Activated CD8-positive, alpha-beta T cell treated with anti-CD3 and anti-CD28 coated beads, Interleukin-2, amount 10 ng/mL, durations not matched to agents 7 days and 5 days (primary cell): ENCODE measurements at regions not wholly inside any gene's neighbourhood (a gene's known extent, or its start where the extent isn't known, plus 50 kb on each side); places are given as distances from the start of the nearest gene placed in this dataset.
"Not testable (repeated sequence)": the region's sequence is repeated elsewhere in the genome, so short reads cannot be mapped to it uniquely, and the experiment has no call there.

Source experiments
- ATAC-seq: fragments of 150-1000 bp; cut with Tn5 transposase; one replicate; pipeline ENCODE4 v1.10.0; 2021; ENCODE audit warnings: moderate library complexity
- CTCF ChIA-PET: fragments of 350-600 bp; sonication (Branson Sonifier 250); formaldehyde crosslinking; loops from one replicate; lab custom pipeline; 2021; ENCODE audit warnings: antibody characterized with exemption; lab: Charles Lee
- POLR2A ChIA-PET: fragments of 350-600 bp; sonication (Branson Sonifier 250); formaldehyde crosslinking; loops from one replicate; lab custom pipeline; 2021; ENCODE audit warnings: antibody characterized with exemption; lab: Charles Lee
- DNase-seq: peaks from one replicate; pipeline ENCODE4 v3.0.0-alpha.2; 2020
- H3K27ac Mint-ChIP-seq: one replicate; pipeline ENCODE4 v1.8.0; 2021; ENCODE audit warnings: mild to moderate bottlenecking, mixed read lengths
- H3K27me3 Mint-ChIP-seq: one replicate; pipeline ENCODE4 v1.8.0; 2021; ENCODE audit warnings: low read depth, mixed read lengths
- H3K36me3 Mint-ChIP-seq: one replicate; pipeline ENCODE4 v1.8.0; 2021; ENCODE audit warnings: low read depth, mixed read lengths
- H3K4me1 Mint-ChIP-seq: one replicate; pipeline ENCODE4 v1.8.0; 2021; ENCODE audit warnings: low read depth, mixed read lengths
- H3K4me3 Mint-ChIP-seq: one replicate; pipeline ENCODE4 v1.8.0; 2021; ENCODE audit warnings: mild to moderate bottlenecking, mixed read lengths
- H3K9me3 Mint-ChIP-seq: one replicate; pipeline ENCODE4 v1.8.0; 2022; ENCODE audit warnings: mixed read lengths; ENCODE audit not compliant: insufficient read depth

GRCh38 chr16:8088820-8089338 lies 501.4 kb downstream of the TMEM114 start:
- CTCF ChIA-PET, result no interaction called here
- Mint-ChIP-seq H3K36me3 (no peaks in the 10 kb centered on the region), H3K27me3 (no peaks in the 10 kb centered on the region), H3K9me3 (peaks cover 10% of the 10 kb centered on the region), H3K4me1 (no peaks in the 10 kb centered on the region), H3K27ac (no peak overlapping the region), H3K4me3 (no peak overlapping the region)
- POLR2A ChIA-PET, result no interaction called here
- ATAC-seq (no peak), DNase-seq (no peak)

GRCh38 chr16:8087597-8088289 lies 502.6 kb downstream of the TMEM114 start:
- ATAC-seq (no peak), DNase-seq (no peak)
- no peaks in the 10 kb centered on the region for H3K36me3 Mint-ChIP-seq
- H3K4me1 Mint-ChIP-seq, result no peaks in the 10 kb centered on the region
- no peaks in the 10 kb centered on the region for H3K27me3 Mint-ChIP-seq
- H3K4me3 Mint-ChIP-seq, result no peak overlapping the region
- POLR2A ChIA-PET, result no interaction called here
- H3K9me3 Mint-ChIP-seq, result peaks cover 18% of the 10 kb centered on the region
- CTCF ChIA-PET, result no interaction called here
- H3K27ac Mint-ChIP-seq, result no peak overlapping the region

GRCh38 chr16:8087146-8087545 lies 503.2 kb downstream of the TMEM114 start:
- ATAC-seq (no peak), DNase-seq (no peak)
- H3K27me3 Mint-ChIP-seq, result no peaks in the 10 kb centered on the region
- H3K36me3 Mint-ChIP-seq, result no peaks in the 10 kb centered on the region
- H3K9me3 Mint-ChIP-seq, result peaks cover 20% of the 10 kb centered on the region
- CTCF ChIA-PET, result no interaction called here
- POLR2A ChIA-PET, result no interaction called here
- no peak overlapping the region for H3K27ac Mint-ChIP-seq
- no peak overlapping the region for H3K4me3 Mint-ChIP-seq
- H3K4me1 Mint-ChIP-seq, result no peaks in the 10 kb centered on the region

DNA sequence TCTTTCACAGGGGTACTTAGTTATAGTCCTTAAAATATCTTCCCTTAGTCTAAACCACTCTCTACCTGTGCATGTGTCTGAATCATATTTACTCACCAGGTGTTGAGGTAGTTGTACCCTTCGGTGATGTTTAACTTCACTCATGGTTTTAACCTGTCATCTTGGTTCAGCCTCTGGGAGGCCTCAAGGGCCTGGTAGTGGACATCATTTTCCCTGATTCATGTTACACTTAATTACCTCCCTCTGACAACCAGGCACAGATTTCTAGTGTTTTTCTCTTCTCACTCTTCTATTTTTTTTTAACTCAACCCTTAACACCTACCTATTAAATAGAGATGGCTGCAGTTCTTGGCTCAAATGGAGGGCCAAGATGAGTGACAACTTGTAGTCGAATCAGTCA lies 505.4 kb downstream of the TMEM114 start:
- no peak for ATAC-seq
- no peak for DNase-seq
- H3K4me3 Mint-ChIP-seq, result no peak overlapping the region
- no peak overlapping the region for H3K27ac Mint-ChIP-seq
- POLR2A ChIA-PET, result no interaction called here
- no peaks in the 10 kb centered on the region for H3K27me3 Mint-ChIP-seq
- no peaks in the 10 kb centered on the region for H3K36me3 Mint-ChIP-seq
- H3K9me3 Mint-ChIP-seq, result peaks cover 22% of the 10 kb centered on the region
- CTCF ChIA-PET, result no interaction called here
- no peaks in the 10 kb centered on the region for H3K4me1 Mint-ChIP-seq

- Mint-ChIP-seq H3K9me3 (peaks cover 24% of the 10 kb centered on the region), H3K36me3 (no peaks in the 10 kb centered on the region), H3K27me3 (no peaks in the 10 kb centered on the region), H3K4me1 (no peaks in the 10 kb centered on the region), H3K4me3 (no peak overlapping the region), H3K27ac (no peak overlapping the region)
- ATAC-seq, result no peak
- no peak for DNase-seq
- POLR2A ChIA-PET, result no interaction called here
- CTCF ChIA-PET, result no interaction called here
Measured at GRCh38 chr16:8084302-8084701, 506.0 kb downstream of the TMEM114 start.

DNA sequence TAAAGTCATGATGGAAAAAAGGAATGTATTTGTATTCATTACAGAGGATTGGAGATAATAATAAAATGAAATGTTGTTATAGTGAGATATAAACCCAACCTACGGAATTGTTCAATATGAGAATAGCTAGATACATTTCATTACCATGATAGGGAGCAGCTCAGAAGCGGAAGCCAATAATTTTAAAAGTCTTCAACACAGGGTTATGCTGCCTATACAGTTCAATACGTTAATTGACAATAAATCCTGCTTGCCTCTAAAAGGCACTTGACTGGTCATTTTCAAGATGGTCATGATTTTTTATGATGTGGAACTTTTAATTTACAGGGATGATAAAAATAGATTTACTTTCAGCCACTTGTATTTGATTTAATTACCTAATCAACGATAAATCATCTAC lies 506.8 kb downstream of the TMEM114 start:
- ChIA-PET CTCF (no interaction called here), POLR2A (no interaction called here)
- H3K36me3 Mint-ChIP-seq, result no peaks in the 10 kb centered on the region
- H3K27ac Mint-ChIP-seq, result no peak overlapping the region
- ATAC-seq (no peak), DNase-seq (no peak)
- no peaks in the 10 kb centered on the region for H3K27me3 Mint-ChIP-seq
- no peaks in the 10 kb centered on the region for H3K4me1 Mint-ChIP-seq
- H3K4me3 Mint-ChIP-seq, result no peak overlapping the region
- peaks cover 24% of the 10 kb centered on the region for H3K9me3 Mint-ChIP-seq

GRCh38 chr16:8080817-8081216 lies 509.5 kb downstream of the TMEM114 start:
- Mint-ChIP-seq H3K4me3 (no peak overlapping the region), H3K36me3 (no peaks in the 10 kb centered on the region), H3K4me1 (no peaks in the 10 kb centered on the region), H3K9me3 (peaks cover 16% of the 10 kb centered on the region), H3K27me3 (no peaks in the 10 kb centered on the region), H3K27ac (no peak overlapping the region)
- ChIA-PET CTCF (no interaction called here), POLR2A (no interaction called here)
- DNase-seq (no peak), ATAC-seq (no peak)

DNA sequence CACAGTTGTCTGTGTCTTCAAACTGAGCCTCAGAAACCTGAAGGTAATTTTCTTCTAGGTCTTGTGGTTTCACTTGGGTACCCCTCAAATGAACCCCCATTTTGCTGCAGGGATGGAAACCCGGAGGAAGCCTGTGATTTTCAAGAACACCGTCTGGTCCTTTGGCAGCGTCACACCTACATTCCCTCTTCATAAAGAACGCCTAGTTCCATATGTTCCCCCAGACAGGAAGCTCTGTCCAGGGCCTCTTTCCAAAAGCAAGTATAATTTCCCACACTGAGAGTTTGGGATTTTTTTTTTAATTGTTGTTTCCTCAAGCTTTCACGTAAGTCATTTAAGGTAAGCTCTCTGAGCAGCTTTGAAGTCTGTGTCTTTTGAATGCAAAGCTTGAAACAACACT lies 515.0 kb downstream of the TMEM114 start:
- ChIA-PET CTCF (no interaction called here), POLR2A (no interaction called here)
- Mint-ChIP-seq H3K36me3 (no peaks in the 10 kb centered on the region), H3K27ac (no peak overlapping the region), H3K4me3 (no peak overlapping the region), H3K27me3 (no peaks in the 10 kb centered on the region), H3K4me1 (no peaks in the 10 kb centered on the region), H3K9me3 (peaks cover 22% of the 10 kb centered on the region)
- DNase-seq, result no peak
- ATAC-seq, result no peak

- CTCF ChIA-PET, result no interaction called here
- no peak overlapping the region for H3K4me3 Mint-ChIP-seq
- no peaks in the 10 kb centered on the region for H3K4me1 Mint-ChIP-seq
- H3K36me3 Mint-ChIP-seq, result no peaks in the 10 kb centered on the region
- POLR2A ChIA-PET, result no interaction called here
- peaks cover 29% of the 10 kb centered on the region for H3K9me3 Mint-ChIP-seq
- no peak overlapping the region for H3K27ac Mint-ChIP-seq
- ATAC-seq, result no peak
- no peaks in the 10 kb centered on the region for H3K27me3 Mint-ChIP-seq
- DNase-seq, result no peak
Measured at GRCh38 chr16:8070506-8070905, 519.8 kb downstream of the TMEM114 start.

DNA sequence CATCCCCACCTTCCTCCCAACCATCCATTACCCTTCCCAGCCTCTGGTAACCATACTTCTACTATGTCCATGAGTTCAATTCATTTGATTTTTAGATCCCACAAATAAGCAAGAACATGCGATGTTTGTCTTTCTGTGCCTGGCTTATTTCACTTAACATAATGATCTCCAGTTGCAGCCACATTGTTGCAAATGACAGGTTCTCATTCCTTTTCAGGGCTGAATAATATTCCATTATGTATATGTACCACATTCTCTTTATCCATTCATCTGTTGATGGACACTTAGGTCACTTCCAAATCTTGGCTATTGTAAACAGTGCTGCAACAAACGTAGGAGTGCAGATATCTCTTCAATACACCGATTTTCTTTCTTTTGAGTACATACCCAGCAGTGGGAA lies 522.1 kb downstream of the TMEM114 start:
- CTCF ChIA-PET, H3K4me1 Mint-ChIP-seq, H3K4me3 Mint-ChIP-seq, DNase-seq, ATAC-seq, H3K27me3 Mint-ChIP-seq, POLR2A ChIA-PET, H3K27ac Mint-ChIP-seq, H3K36me3 Mint-ChIP-seq: not testable (repeated sequence)
- H3K9me3 Mint-ChIP-seq, result peaks cover 30% of the 10 kb centered on the region

GRCh38 chr16:8063159-8063558 lies 527.2 kb downstream of the TMEM114 start:
- Mint-ChIP-seq H3K27ac (no peak overlapping the region), H3K4me3 (no peak overlapping the region), H3K9me3 (peaks cover 26% of the 10 kb centered on the region), H3K4me1 (no peaks in the 10 kb centered on the region), H3K27me3 (no peaks in the 10 kb centered on the region), H3K36me3 (no peaks in the 10 kb centered on the region)
- DNase-seq, result no peak
- CTCF ChIA-PET, result no interaction called here
- POLR2A ChIA-PET, result no interaction called here
- no peak for ATAC-seq

DNA sequence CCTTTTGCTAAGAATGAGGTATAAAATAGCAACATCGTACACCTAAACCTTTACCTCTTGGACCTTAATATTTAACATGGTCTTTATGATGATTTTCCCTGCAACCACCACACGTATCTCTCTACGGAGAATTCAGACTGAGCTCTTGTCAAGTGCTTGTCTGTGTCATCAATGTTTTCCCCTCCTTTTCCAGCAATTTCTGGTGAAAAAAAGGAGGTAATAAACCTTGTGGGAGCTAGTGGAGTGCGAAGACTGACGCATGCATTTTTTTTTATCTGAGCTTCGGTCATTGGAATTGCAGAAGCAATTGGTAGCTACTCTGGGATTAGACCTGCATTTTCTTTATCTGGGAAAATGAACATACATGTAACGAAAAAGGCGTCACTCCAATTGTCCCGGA lies 527.6 kb downstream of the TMEM114 start:
- no peaks in the 10 kb centered on the region for H3K27me3 Mint-ChIP-seq
- no peak overlapping the region for H3K27ac Mint-ChIP-seq
- H3K4me1 Mint-ChIP-seq, result no peaks in the 10 kb centered on the region
- no peaks in the 10 kb centered on the region for H3K36me3 Mint-ChIP-seq
- peaks cover 26% of the 10 kb centered on the region for H3K9me3 Mint-ChIP-seq
- DNase-seq (no peak), ATAC-seq (no peak)
- no peak overlapping the region for H3K4me3 Mint-ChIP-seq
- CTCF ChIA-PET, result no interaction called here
- POLR2A ChIA-PET, result no interaction called here

DNA sequence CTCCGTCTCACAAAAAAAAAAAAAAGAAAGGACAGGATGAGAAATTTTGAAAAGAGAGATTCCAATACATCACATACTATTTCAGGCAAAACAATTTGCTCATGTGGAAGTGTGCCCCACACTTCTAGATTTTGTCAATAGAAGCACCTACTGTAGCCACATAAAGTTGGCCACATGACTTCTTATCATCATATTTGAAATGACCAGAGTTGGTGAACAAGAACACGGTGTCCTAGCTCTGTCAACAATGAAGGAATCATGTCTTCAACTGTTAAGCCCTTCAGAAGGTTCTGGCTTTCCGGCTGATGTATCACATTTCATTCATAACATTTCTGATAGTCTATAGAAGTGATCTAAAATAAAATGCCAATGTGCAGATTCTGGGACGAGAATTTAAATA lies 534.5 kb downstream of the TMEM114 start:
- Mint-ChIP-seq H3K4me1 (no peaks in the 10 kb centered on the region), H3K4me3 (no peak overlapping the region), H3K9me3 (peaks cover 16% of the 10 kb centered on the region), H3K27ac (no peak overlapping the region), H3K27me3 (no peaks in the 10 kb centered on the region), H3K36me3 (no peaks in the 10 kb centered on the region)
- no peak for DNase-seq
- no peak for ATAC-seq
- CTCF ChIA-PET, result no interaction called here
- POLR2A ChIA-PET, result no interaction called here
